GM23248 (cell line): ENCODE measurements at regions not wholly inside any gene's neighbourhood (a gene's known extent, or its start where the extent isn't known, plus 50 kb on each side); places are given as distances from the start of the nearest gene placed in this dataset.

Experiments
- EZH2 ChIP-seq: fragments of 200-600 bp; sonication (generic); IDR thresholded peaks from 2 replicates; pipeline ENCODE4 v1.6.1; 2018; ENCODE audit warnings: antibody characterized with exemption, mild to moderate bottlenecking; ENCODE audit not compliant: insufficient read depth, poor library complexity, severe bottlenecking
- EZH2phosphoT487 ChIP-seq: fragments of 200-600 bp; sonication (generic); IDR thresholded peaks from 2 replicates; pipeline ENCODE4 v1.6.1; 2018; ENCODE audit warnings: antibody characterized with exemption, moderate library complexity, mild to moderate bottlenecking, low read depth; ENCODE audit not compliant: insufficient read depth

- TF ChIP-seq EZH2 (no peak), EZH2phosphoT487 (no peak)
Measured at GRCh38 chr3:98967758-98968157, 66.3 kb upstream of the DCBLD2 start.
